ENCODE measurements at regions not wholly inside any gene's neighbourhood (a gene's known extent, or its start where the extent isn't known, plus 50 kb on each side); places are given as distances from the start of the nearest gene placed in this dataset.

GRCh38 chr17:52390422-52390821, 231.9 kb upstream of the CA10 start:
- DNase-seq (ENCODE audit: low read depth in 2 of 2): no peak

DNA sequence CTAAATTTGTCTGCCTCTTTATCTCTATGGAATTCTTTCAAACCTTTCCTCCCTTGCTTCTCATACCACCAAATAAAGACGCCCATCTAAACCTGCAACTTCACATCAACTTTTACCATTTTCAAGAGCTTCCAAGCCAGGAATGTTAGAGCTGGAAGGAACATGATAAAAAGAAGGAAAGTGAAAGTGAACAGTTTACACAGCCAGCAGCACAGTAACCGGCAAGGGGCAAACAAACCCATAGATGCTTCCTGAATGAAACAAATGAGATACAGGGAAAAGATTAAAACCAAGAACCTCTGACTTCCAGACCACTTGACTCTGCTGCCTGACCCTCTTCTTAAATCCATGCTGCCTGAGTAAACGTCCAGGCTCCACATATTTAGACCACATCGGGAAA, 231.1 kb upstream of the CA10 start:
- no peak for DNase-seq (ENCODE audit: low read depth in 2 of 2)

- DNase-seq (ENCODE audit: low read depth in 2 of 2): no peak
Observed at GRCh38 chr17:52388941-52389340, 230.4 kb upstream of the CA10 start.

DNA sequence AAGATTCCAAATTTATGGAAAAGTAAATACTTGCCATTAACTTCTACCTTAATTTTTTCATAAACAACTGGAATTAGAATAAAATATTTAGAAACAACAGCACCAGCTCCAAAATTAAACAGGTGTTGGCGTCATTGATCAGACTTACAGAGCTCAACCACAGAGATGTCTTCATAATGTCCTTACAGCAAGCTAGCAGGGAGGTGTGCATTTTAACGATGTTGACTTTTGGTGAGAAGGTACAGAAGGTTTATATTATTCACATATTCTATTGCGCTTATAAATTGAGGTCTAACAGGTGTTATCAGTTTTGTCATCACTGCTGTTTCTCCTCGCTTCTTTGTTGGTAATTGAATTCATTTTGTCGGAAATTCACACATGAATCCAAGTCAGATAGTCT, 226.2 kb upstream of the CA10 start:
- no peak for DNase-seq (ENCODE audit: low read depth in 2 of 2)

- peak in 1 of 2 experiments; percentile 1 for DNase-seq (ENCODE audit: low read depth in 2 of 2)
Observed at GRCh38 chr17:52383493-52384100, 225.1 kb upstream of the CA10 start.

GRCh38 chr17:52378860-52379259, 220.3 kb upstream of the CA10 start:
- DNase-seq (ENCODE audit: low read depth in 2 of 2): no peak

DNA sequence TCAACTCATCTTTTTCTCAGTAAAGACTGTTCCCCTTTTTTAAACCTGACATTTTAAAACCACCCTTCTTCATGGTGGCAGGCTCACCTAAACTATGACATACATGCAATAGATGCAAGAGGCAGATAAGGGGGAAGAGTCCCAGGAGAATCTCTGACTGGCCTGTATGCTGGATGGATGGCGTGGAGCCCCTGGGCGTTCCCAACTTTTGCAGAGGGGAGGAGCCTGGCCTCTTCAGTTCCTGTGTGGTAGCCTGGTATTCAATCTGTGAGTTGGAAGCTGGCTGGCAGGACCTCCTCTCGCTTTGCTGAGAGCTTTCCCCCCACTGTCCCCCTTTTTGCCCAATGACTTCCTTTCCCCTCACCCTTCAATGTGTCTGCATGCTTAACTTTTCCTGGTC, 217.6 kb upstream of the CA10 start:
- no peak for DNase-seq (ENCODE audit: low read depth in 2 of 2)

DNA sequence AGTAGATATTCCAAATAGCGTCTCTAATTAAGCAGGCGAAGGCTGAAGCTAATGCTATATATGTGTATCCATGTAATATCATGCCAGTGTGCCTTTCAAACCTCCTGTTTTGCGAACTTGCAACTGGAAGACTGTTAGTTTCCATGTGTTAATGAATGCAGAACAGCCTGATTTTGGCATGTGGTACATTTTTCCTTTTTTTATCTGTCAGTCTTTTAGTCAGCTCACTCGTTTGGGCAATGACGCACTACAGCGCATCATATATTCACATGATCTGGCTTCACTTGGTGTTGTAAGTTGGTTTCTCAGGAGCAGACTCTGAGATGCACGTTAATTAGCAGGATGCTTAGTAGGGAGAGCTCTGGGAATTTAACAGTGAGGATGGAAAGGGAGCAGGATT, 210.4 kb upstream of the CA10 start:
- no peak for DNase-seq (ENCODE audit: low read depth in 2 of 2)

DNA sequence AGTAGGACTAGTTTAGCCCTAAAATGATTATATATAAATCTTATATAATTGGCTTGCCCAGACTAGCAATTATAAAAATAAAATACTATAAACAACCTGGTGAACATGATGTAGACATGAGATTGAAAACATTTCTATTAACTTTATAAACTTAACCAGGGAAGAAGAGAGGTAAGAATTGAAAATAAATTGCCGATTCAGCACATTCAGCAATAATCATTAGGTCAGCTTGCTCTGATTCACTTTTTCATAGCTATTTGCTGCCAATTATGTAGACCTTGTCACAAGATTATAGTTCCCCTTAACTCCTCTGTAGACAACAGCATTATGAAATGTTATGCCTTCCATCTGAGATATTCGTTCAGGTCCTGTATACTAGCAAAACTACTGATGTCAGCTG, 199.3 kb upstream of the CA10 start:
- DNase-seq (ENCODE audit: low read depth in 2 of 2): no peak

GRCh38 chr17:52336796-52337195, 178.3 kb upstream of the CA10 start:
- no peak for DNase-seq (ENCODE audit: low read depth in 2 of 2)

GRCh38 chr17:52306314-52306713, 147.8 kb upstream of the CA10 start:
- DNase-seq (ENCODE audit: low read depth in 2 of 2): no peak

- no peak for DNase-seq (ENCODE audit: low read depth in 2 of 2)
Observed at GRCh38 chr17:52298881-52299280, 140.4 kb upstream of the CA10 start.

DNA sequence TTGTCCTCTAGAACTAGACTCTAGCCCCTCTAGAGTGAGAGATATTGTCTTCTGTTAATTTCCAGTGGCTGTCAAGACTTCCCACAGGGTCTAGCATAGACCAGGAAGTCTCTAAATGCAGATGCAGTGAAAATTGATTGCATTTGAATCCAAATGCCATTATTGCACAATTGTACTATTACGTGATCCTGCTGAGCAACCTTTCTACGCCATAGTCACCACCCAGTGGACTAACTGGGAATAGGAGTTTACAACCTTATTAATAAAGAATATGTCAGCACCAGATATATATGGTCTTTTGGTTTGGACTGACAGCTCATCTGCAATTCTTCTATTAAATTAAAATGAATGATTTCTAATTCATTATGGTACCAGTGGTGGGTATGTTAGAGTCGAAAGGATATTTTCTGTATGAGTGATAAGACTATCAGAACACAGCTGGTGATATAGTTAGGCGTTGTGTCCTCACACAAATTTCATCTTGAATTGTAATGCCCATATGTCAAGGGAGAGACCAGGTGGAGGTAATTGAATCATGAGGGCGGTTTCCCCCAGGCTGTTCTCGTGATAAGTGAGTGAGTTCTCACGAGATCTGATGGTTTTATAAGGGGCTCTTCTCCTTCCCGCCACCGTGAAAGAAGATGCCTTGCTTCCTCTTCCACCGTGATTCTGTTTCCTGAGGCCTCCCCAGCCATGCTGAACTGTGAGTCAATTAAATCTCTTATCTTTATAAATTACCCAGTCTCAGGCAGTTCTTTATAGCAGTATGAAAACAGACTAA, 138.9 kb upstream of the CA10 start:
- DNase-seq (ENCODE audit: low read depth in 2 of 2): no peak

- DNase-seq (ENCODE audit: low read depth in 2 of 2): no peak
Observed at GRCh38 chr17:52294301-52294700, 135.8 kb upstream of the CA10 start.

GRCh38 chr17:52287611-52288010, 129.1 kb upstream of the CA10 start:
- DNase-seq (ENCODE audit: low read depth in 2 of 2): no peak

- DNase-seq (ENCODE audit: low read depth in 2 of 2): no peak
Observed at GRCh38 chr17:52283872-52284271, 125.4 kb upstream of the CA10 start.

DNA sequence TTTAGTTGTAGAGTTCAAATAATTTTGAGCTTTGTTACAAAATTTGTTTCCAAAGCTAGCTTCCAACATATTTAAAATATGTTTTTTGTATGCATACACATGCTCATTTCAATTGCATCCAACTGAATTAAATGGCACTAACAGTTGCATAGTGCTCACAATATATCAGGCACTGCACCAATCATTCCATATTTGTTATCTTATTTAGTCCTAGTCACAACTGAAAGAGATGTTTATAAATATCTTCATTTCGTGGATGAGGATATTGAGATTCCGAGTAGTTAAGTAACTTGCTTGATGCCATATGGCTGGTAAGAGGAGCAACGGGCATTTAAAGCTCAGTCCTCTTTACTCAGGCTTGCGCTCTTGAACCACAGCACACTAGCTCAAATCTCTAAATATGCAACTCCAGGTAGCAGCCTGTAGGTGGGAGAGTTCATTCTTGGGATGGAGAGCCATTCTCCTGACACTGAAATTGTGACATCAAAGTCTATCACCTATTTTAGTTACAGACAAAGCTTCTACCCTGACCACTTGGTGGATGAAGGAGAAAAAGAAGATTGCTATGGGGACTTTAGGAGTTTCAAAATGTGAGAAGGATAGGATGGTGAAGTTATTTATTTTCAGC, 118.0 kb upstream of the CA10 start:
- DNase-seq (ENCODE audit: low read depth in 2 of 2): no peak

DNA sequence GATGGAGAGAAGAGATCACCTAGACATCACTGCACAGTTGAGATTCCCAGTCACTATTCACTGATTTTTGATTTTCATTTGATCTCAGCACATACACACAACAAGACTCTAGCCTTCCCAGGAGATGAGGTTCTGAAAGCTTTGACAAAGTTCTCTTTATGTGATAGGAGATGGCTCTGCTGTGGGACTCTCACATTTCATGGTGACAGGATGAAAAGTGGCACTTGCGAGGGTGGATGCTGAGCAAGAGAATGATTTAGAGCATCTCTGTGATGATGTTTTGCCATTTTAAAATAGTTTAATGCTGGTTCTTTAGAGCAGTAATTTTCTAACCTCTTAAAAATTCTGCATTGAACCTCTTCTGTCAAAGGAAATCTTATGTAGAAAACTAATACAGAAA, 113.3 kb upstream of the CA10 start:
- no peak for DNase-seq (ENCODE audit: low read depth in 2 of 2)

GRCh38 chr17:52255347-52255746, 96.8 kb upstream of the CA10 start:
- no peak for DNase-seq (ENCODE audit: low read depth in 2 of 2)

- DNase-seq (ENCODE audit: low read depth in 2 of 2): no peak
Observed at GRCh38 chr17:52244689-52245088, 86.2 kb upstream of the CA10 start.

DNA sequence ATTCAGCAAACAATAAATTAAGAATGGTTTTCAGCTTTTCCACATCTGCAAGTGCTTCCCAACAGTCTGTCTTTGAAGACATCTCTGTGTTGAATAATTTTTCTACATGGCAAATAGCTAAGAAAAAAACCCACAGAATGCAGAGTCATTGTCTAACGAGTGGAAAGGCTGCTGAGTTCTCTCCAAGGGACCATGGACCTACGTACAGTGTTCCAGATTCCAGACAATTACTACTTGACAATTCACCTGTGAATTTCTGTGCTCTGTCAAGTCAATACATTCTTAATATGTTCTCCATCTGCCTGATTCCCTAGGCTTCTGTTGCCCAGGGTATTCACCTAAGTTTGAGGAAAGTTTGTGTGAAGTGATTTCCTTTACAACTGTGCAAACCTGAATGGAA, 83.8 kb upstream of the CA10 start:
- DNase-seq (ENCODE audit: low read depth in 2 of 2): no peak

GRCh38 chr17:52237151-52237550, 78.6 kb upstream of the CA10 start:
- no peak for DNase-seq (ENCODE audit: low read depth in 2 of 2)

- DNase-seq (ENCODE audit: low read depth in 2 of 2): no peak
Observed at GRCh38 chr17:52235516-52235915, 77.0 kb upstream of the CA10 start.
